Activated T-cell treated with anti-CD3 and anti-CD28 coated beads for 4 hours (primary cell): ENCODE measurements at regions not wholly inside any gene's neighbourhood (a gene's known extent, or its start where the extent isn't known, plus 50 kb on each side); places are given as distances from the start of the nearest gene placed in this dataset.
"Not testable (repeated sequence)": the region's sequence is repeated elsewhere in the genome, so short reads cannot be mapped to it uniquely, and the experiment has no call there.

ENCODE experiments used
- DNase-seq: peaks from one replicate; pipeline ENCODE4 v3.0.0-alpha.2; 2020

GRCh38 chr20:48057739-48058138 lies 272.5 kb upstream of the SULF2 start:
- DNase-seq = no peak

- no peak for DNase-seq
Observed at GRCh38 chr20:48057251-48057650, 272.0 kb upstream of the SULF2 start.

- DNase-seq = no peak
Observed at GRCh38 chr20:48056218-48056617, 270.9 kb upstream of the SULF2 start.

DNA sequence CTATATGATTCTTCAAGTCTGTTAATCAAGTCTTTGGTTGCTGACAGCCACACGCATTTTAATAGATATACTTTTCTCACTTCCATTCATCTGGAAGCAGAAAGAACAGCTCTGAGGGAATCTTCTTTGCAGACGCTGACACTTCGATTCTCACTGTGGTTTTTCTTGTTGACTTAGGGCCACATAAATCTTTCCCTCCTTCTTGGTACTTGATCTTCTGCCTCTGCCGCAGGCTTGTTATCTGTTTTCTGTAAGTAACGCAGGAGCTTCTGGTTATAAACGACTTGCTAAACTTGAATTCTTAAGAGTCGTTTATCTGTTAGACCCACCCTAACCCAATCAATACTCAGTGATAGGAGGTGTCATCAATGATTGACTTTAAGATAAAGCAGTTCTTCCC lies 268.8 kb upstream of the SULF2 start:
- DNase-seq = no peak

- DNase-seq = no peak
Observed at GRCh38 chr20:48052475-48052835, 267.2 kb upstream of the SULF2 start.

DNA sequence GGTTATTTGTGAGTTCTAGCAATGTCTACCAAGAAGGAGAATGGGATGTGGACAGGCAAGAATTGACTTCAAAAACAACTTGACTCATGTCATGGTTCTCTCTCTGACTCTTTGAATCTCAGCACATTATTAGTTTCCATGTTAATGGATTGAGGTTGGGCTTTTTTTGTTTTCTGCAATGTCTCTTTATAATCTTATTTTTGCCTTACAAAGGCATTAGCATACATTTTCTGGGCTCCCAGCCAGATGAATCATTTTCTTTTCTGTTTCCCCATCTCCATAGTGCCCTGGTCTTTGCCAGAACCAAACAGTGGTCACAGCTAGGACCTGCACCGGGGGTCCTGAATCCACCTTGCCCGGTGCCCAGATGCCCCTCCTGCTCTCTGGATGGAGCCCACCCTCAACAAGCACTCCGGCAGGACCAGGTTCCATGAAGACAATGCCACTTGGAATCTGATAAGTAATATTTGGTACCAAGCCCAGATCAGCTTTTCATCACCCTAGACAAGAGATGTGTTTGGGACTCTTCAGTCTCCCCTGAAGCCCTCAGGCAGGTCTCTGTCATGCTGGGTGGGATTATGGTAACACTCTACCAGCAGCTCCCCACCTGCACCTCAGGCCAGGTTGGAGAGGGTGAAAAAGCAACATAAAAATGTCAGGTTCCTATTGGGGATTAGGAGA lies 266.7 kb upstream of the SULF2 start:
- DNase-seq = no peak

- no peak for DNase-seq
Observed at GRCh38 chr20:48049641-48050040, 264.4 kb upstream of the SULF2 start.

DNA sequence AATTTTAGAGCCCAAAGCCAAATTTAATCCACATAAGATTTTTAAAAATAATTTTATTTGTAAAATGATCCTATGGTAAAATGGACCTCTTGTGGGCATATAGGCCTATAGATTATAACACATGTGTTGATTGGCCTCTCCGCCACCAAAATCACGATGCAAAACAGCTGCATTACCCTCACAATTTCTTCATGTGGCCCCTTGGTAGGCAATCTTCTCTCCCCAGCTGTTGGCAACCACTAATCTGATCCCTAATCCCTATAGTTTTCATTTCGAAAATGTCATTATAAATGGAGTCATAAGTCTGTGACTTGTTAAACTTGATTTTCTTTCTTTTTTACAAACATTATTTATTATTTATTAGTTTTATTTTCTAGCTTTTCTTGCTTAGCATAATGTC lies 263.9 kb upstream of the SULF2 start:
- DNase-seq = no peak

DNA sequence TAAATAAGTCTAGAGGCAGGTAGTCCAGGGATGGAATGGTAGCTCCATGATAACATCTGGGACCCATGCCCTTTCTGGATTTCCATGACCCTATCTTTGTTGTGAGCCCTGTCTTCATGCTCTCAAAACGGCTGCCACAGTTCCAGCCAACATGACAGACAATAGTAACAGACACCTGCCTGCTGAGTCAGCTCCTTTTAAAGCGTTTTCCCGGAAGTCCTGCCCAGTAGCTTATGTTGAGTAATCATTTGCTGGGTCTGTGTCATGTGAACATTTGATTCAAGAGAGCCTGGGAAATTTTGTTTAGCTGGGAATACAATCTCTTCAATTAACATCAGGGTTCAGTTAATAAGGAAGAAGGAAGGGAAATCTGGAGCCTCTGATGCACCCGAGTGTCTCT lies 262.2 kb upstream of the SULF2 start:
- DNase-seq = no peak

DNA sequence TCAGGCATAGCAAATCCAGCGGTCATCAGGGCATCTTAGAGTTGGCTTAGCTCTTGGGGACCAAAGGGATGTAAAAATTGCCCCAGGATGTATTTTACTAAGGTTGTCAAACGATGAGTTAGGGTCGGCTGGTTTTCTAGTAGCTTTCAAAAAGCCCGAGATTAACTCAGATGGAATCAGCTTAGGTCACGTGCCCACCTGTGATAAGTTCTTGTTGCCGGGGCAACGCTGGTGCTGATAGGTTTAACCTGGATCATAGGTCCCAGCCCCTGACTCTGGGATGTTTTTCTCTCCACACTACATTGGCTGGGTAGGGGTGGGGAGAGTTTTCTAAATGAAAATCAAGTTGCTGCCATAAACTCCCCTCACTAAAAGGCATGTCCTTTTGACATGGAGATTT lies 257.3 kb upstream of the SULF2 start:
- no peak for DNase-seq

- DNase-seq = no peak
Observed at GRCh38 chr20:48041078-48041780, 255.9 kb upstream of the SULF2 start.

DNA sequence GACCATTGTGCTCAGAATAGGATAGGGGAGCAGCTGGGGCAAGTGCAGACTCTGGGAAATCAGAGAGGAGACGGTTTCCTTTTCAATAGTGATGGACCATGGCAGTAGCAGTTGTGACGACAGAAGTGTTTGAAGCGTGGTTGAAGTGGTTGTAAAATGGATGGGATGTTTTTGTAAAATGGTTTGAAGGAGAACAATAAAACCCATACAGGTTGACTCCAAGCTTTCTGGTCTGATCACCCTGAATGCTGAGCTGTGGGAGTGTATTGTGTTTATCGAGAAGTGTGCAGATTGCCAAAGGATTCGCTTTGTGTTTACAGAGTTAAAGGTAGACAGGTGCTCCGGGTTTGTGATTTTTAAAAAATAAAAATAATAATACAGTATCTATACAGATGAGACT lies 255.2 kb upstream of the SULF2 start:
- DNase-seq = no peak

GRCh38 chr20:48040051-48040450 lies 254.8 kb upstream of the SULF2 start:
- DNase-seq = no peak

DNA sequence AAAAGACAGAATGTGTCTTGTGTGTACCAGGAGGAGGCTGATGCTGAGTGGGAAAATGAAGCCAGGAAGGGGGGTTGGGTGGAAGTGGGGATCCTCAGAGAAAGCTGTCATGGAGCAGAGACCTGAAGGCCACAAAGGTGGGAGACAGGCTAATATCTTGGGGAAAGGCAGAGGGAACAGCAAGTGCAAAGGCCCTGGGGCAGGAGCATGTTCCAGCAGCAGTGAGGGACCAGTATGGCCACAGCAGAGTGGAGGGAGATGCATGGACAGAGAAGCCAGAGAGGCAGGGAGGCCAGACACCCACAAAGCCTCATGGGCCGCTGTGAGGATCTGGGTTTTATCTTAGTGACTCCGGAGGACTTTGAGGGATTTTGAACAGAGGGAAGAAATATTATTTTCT lies 254.2 kb upstream of the SULF2 start:
- no peak for DNase-seq

DNA sequence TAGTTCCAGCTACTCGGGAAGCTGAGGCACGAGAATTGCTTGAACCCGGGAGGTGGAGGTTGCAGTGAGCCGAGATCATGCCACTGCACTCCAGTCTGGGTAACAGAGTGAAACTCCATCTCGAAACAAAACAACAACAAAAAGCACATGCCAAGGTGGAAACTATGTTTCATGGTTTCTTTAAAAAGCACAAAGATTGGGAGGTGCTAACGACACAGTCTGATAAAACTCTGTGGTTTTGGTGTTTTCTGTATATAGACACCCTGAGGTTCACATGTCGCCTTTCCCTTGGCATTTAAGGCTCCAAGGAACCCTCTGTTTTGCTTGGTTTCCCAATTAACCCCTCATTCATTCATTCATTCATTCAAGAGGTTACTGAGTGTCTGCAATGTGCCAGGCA lies 253.4 kb upstream of the SULF2 start:
- no peak for DNase-seq

DNA sequence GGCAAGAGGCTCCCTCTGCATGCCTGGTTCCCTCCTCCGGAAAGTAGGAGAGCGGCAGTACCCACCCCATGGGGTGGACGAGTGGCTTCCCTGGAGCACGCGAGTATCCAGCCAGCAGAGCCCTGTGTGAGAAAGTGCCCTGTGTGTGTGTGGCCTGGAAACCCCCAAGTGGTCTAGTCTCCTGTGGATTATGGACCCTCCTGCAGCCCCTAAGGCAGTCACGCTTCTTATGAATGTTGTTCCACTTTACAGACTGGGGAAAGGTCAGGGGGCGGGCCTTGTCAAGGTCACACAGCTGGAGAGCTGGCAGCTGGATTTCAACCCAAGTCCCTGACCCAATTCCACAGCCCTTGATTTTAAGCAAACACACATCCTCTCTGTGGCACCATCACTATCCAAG lies 252.5 kb upstream of the SULF2 start:
- not testable (repeated sequence) for DNase-seq

- no peak for DNase-seq
Observed at GRCh38 chr20:48035961-48036731, 250.9 kb upstream of the SULF2 start.

- DNase-seq = no peak
Observed at GRCh38 chr20:48034751-48035150, 249.5 kb upstream of the SULF2 start.

DNA sequence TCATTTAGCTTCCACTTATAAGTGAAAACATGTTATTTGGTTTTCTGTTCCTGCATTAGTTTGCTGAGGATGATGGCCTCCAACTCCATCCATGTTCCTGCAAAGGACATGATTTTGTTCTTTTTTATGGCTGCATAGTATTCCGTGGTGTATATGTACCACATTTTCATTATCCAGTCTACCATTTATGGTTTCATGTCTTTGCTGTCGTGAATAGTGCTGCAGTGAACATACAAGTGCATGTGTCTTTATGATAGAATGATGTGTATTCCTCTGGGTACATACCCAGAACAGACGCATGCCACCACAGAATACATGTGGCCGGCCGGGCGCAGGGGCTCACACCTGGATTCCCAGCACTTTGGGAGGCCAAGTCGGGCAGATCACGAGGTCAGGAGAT lies 247.7 kb upstream of the SULF2 start:
- DNase-seq = not testable (repeated sequence)

GRCh38 chr20:48031122-48031521 lies 245.8 kb upstream of the SULF2 start:
- no peak for DNase-seq

- no peak for DNase-seq
Observed at GRCh38 chr20:48026981-48027592, 241.8 kb upstream of the SULF2 start.

GRCh38 chr20:48025661-48026060 lies 240.4 kb upstream of the SULF2 start:
- no peak for DNase-seq

DNA sequence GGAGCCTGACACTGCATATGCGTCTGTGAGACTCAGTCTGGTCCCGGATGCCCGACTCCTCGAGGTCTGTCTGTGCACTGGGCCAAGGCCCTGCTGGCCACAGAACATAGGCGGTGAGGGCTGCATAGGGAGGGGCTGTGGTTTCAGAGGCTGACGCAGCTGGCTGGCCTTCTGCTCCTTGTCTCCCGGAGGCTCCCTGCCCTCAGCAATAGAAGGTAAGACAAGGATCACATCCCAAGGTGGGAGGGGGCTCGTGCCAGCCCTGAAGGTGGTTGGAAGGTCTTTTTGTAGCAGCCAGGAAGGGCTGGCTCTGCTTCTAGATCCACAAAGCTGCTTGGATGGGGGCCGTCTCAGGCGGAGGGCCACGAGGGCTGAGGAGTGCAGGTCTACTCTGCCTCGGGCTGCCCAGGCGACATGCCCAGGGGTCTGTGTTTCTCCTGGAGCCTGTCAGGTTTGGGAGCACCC lies 239.8 kb upstream of the SULF2 start:
- DNase-seq = no peak

- no peak for DNase-seq
Observed at GRCh38 chr20:48024539-48024938, 239.3 kb upstream of the SULF2 start.
